HPDE6-E6E7 (cell line): ENCODE measurements at regions not wholly inside any gene's neighbourhood (a gene's known extent, or its start where the extent isn't known, plus 50 kb on each side); places are given as distances from the start of the nearest gene placed in this dataset.

Experiments used
- DNase-seq: peaks from one replicate; pipeline ENCODE4 v3.0.0; 2011; ENCODE audit warnings: missing footprints; ENCODE audit errors: extremely low spot score

- DNase-seq = no peak
These were observed 326.9 kb downstream of the UBE3D start for GRCh38 chr6:82738773-82739172.

DNA sequence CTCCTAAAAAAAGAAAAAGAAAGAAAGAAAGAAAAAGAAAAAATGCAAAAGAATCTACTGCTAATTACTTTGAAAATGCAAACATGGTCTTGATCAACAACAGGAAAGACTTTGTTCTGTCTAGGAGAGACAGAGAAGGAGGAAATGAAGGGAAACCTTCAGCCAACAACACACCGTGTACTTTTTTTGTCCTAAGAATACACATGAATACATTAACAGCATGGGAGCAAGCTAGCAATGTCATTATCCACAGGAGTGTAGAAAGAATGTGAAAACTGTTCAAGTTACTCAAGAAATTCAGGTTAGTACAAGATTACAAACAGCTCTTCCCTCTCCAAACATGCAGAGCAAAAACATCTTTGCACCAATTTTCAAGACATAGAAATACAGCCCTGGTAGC is 326.3 kb downstream of the UBE3D start:
- DNase-seq = no peak

DNA sequence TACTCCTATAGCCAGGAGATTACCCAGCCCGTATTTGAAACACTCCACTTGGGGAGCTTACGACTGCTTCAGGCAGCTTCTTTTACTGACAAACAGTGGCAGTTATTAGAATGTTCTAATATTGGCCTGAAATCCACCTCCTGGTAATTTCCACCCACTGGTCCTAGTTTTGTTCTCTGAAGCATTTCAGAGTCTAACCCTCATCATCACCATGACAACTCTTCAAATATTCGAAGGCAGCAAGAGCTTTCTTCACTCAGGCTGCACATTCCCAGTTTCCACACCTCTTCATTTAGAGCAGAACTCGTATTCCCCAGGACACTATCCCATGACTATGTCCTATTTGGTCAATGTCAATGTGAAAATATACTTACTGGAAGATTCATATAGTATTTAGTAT is 325.6 kb downstream of the UBE3D start:
- no peak for DNase-seq

DNA sequence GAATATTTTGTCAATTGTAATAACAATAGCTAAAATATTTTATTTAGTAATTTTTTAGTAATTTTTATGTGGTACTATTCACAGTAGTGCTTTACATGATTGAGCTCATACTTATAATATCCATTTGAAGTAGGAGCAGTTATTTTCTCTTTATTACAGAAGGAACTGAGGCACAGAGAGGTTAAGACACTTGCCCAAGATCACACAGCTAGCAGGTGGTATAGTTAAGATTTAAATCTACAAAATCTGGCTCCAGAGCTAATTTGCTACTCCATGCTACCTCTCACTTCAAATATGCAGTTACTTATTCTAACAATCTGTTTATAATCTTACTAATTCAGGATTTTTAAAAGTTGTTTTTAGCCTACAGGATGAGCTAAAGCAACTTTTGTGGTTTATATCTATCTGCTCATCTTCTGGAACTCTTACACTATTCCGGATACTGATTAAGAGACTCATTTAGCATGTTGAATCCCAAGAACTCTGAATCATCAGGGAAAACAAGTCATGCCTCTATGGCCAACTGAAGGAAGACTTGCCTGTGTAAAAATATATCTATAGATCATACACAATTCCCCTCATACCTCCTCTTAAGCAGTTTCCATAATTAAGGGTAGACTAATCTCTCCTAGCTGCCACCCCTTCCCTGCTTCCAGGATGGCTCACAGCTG is 324.2 kb downstream of the UBE3D start:
- no peak for DNase-seq

GRCh38 chr6:82741996-82742385 is 323.6 kb downstream of the UBE3D start:
- no peak for DNase-seq

- no peak for DNase-seq
These were observed 321.2 kb downstream of the UBE3D start for GRCh38 chr6:82744286-82745015.

GRCh38 chr6:82750556-82750955 is 315.1 kb downstream of the UBE3D start:
- no peak for DNase-seq

DNA sequence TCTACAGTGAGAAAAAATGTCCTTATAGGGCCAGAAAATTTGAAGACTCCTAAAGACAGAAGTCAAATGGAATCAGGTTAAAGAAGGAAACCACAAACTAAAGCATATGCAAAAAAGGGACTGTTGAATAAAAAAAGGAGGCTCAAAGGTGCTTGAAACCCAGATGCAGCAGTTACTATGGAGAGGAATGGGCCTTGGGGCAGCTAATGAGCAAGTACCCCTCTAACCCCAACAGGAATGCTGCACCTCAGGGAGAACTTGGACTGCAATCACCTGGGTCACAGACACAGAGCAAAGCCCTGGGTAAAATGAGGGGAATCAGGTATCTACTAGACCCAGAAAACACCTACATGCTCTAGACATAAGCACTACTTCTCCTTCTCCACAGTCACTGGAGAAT is 313.9 kb downstream of the UBE3D start:
- no peak for DNase-seq

GRCh38 chr6:82761674-82762345 is 303.8 kb downstream of the UBE3D start:
- no peak for DNase-seq

DNA sequence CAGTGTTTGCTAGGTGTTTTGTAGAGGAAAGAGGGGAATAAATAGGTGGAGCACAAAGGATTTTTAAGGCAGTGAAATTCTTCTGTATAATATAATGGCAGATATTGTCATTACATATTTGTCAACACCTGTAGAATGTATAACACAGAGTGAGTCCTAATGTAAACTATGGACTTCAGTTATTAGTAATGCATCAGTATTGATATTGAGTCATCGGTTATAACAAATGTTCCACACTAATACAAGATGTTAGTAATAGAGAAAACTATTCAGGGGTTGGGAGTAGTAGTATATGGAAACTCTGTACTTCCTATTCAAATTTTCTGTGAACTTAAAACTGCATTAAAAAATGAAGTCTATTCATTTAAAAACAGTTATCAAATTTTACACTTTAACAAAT is 299.2 kb downstream of the UBE3D start:
- peak; percentile 9 for DNase-seq

DNA sequence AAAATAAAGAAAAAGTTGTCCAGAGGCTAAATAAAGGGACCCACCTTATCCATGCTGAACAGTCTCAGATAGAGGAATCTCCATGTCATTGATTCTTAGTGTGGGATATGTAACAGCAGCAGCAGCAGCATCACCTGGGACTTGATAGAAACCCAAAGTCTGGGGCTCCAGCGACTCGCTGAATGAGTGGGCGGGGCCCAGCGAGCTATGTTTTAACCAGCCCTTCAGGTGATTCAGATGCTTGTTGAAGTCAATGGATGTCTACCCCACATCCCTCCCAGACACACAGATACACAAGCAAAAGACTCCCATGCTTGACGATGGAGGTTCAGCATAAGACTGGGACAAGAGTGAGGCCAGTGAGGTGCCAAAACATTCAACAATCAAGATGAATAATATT is 298.6 kb downstream of the UBE3D start:
- no peak for DNase-seq

DNA sequence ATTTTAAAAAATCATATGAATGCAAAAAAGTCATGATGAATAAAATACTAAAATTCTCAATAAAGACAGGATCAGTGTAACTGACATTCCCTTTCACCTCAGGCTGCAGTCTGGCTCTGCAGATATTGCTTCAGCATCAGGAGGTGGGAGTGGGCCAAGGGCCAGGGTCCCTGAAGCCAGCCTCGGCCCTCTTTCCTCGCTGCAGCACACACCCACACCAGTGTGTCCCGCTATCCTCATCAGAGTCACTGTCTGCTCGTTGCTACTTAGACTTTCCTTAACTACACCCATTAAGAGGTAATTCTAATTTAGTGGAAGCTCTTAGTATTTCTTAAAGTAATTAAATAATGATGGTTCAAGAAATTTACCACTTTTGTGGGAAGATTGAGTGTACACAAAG is 298.2 kb downstream of the UBE3D start:
- DNase-seq = no peak

DNA sequence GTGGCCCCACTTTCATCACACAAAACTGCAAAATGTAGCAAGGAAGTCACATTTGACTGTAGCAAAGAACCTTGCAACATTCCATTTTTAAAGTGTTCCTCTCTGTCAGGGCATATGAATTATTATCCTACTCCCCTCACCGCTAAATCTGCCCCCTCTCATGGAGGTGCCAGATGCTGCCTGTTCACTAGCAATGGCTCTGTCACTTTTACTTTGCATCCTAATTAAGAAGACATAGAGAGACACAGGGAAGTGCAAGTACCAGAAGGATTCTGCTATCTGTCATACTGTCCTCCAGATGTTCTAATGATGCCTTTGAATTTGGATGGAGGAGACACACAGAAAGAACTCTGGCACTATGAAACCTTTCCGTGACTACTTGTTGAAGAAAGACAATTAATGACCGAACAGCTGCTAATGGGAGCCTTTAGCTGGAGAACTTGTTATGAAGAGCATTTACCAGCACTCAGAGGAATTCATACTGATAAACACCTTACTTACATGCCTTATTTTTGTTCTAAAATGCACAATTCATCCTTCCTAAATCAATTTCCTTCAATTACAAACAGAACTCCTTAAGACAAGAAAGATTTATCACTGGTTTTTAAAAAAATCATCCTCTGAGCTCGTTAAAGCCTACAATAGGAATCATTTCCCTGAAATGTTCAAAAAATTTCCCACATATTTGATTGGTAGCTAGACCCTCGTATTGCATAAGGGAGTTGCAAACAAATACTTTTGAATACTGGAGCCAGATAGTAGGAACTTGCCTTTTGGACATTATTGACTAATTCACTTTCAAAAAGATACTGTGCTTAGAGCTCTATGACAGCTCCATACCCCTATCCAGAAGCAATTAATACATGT is 292.6 kb downstream of the UBE3D start:
- no peak for DNase-seq

- DNase-seq = no peak
These were observed 290.3 kb downstream of the UBE3D start for GRCh38 chr6:82775361-82775760.

DNA sequence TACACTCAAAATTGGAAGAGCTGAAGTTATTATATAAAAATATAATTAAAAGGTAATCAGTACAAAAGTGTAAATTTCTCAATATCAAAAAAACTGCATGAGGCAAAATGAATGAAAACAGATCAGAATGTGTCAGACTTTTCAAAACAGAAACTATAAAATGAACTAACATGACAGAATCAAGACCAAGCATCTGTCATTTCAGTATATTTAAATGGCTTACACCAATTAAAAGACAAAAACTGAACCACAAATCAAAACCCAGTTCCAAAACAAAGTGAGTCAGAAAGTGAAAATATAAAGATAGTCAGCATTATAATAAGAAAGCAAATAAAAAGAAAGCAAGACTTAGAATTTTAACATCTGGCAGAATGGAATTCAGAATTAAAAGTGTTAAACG is 289.7 kb downstream of the UBE3D start:
- DNase-seq = no peak

- no peak for DNase-seq
These were observed 286.6 kb downstream of the UBE3D start for GRCh38 chr6:82779041-82779440.

- no peak for DNase-seq
These were observed 285.3 kb downstream of the UBE3D start for GRCh38 chr6:82780334-82780733.

DNA sequence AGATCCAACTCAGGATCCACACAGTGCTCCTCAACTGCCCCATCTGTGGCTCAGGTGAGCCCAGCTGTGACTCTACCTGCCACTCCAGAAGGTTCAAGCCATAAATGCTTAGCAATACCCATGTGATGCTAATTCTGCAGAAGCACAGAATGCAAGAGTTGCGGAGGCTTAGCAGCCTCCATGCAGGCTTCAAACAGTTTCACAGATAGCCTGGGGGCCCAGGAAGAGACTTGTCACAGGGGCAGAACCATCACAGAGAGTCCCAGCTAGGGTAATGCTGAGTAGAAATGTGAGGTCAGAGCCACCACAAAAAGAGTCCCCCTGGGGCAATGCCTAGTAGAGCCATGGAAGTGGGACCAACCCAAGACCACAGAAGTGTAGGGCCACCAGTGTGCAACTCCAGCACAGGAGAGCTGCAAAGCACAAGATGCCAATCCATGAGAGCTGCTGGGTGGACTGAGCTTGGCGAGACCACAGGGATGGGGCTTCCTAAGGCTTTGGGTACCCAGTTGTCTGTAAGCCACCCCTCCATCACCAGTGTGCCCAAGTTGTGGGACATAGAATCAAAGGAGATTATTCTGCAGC is 283.9 kb downstream of the UBE3D start:
- DNase-seq = no peak

GRCh38 chr6:82783587-82784236 is 281.9 kb downstream of the UBE3D start:
- DNase-seq = no peak

GRCh38 chr6:82785206-82785605 is 280.4 kb downstream of the UBE3D start:
- DNase-seq = no peak

DNA sequence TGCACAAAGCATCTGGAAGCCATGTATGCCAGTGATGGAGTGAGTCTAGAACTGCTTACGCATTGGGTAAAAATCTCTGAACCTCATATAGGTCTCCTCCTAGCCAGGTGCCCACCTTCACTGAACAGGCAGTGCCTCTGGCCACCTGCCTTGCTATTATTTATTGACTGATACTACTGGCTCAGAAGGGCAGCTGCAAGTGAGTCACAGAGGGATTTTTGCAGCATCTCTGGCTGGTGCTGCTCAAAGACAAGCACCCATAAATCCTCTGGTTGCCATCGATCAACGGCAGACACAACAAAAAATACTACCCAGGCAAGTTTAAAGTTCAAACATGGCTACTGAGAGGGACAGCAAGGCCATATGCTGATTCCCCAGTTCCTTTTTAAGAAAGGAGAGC is 279.4 kb downstream of the UBE3D start:
- no peak for DNase-seq
